Osteoblast (primary cell): ENCODE measurements at regions not wholly inside any gene's neighbourhood (a gene's known extent, or its start where the extent isn't known, plus 50 kb on each side); places are given as distances from the start of the nearest gene placed in this dataset.
A peak's percentile ranks its signal among the peaks of the same experiment; 100 is the strongest.

Experiments
- DNase-seq: peaks from one replicate; pipeline ENCODE4 v3.0.0; 2011; ENCODE audit warnings: low spot score, mixed read lengths; ENCODE audit not compliant: insufficient read length; ENCODE audit errors: missing footprints
- H2AFZ ChIP-seq: 2 replicates; pipeline ENCODE4 v1.6.0; 2011; ENCODE audit warnings: mild to moderate bottlenecking, low read length
- H3K27ac ChIP-seq: 2 replicates; pipeline ENCODE4 v1.5.1; 2011; ENCODE audit warnings: mild to moderate bottlenecking, low read depth, low read length, moderate library complexity
- H3K27me3 ChIP-seq: 2 replicates; pipeline ENCODE4 v1.6.0; 2012; ENCODE audit warnings: mild to moderate bottlenecking, control low read depth, inconsistent platforms, low read length, moderate library complexity; ENCODE audit not compliant: insufficient read depth
- H3K36me3 ChIP-seq: 2 replicates; pipeline ENCODE4 v1.5.1; 2011; ENCODE audit warnings: mild to moderate bottlenecking, low read length, control low read depth, moderate library complexity; ENCODE audit not compliant: insufficient read depth
- H3K4me1 ChIP-seq: 2 replicates; pipeline ENCODE4 v1.5.1; 2011; ENCODE audit warnings: mild to moderate bottlenecking, low read length, control low read depth, moderate library complexity; ENCODE audit not compliant: insufficient read depth
- H3K4me2 ChIP-seq: 2 replicates; pipeline ENCODE4 v1.6.0; 2011; ENCODE audit warnings: mild to moderate bottlenecking, low read length; ENCODE audit not compliant: insufficient read depth
- H3K4me3 ChIP-seq: fragments of 200-600 bp; sonication (generic); 3 replicates; pipeline ENCODE4 v1.5.1; 2012; ENCODE audit warnings: mild to moderate bottlenecking, low read length, inconsistent platforms; ENCODE audit not compliant: insufficient read depth
- H3K79me2 ChIP-seq: 2 replicates; pipeline ENCODE4 v1.6.0; 2012; ENCODE audit warnings: mild to moderate bottlenecking, low read length, control low read depth, inconsistent platforms; ENCODE audit not compliant: insufficient read depth
- H3K9me3 ChIP-seq: 2 replicates; pipeline ENCODE4 v1.5.1; 2011; ENCODE audit warnings: low read depth, low read length, control low read depth
- H4K20me1 ChIP-seq: 2 replicates; pipeline ENCODE4 v1.6.0; 2012; ENCODE audit warnings: mild to moderate bottlenecking, low read length, control low read depth; ENCODE audit not compliant: insufficient read depth
- CTCF ChIP-seq: IDR thresholded peaks from 2 replicates; pipeline ENCODE4 v1.5.1; 2011; ENCODE audit warnings: mild to moderate bottlenecking, low read depth, low read length, moderate library complexity; ENCODE audit errors: extremely low read depth

GRCh38 chr9:107749787-107750444 is 260.3 kb upstream of the KLF4 start:
- H3K27ac ChIP-seq: peak overlapping the region; percentile 87
- H4K20me1 ChIP-seq: no peaks in the 10 kb centered on the region
- DNase-seq: peak; percentile 84
- peak overlapping the region; percentile 45 for H2AFZ ChIP-seq
- no peaks in the 10 kb centered on the region for H3K79me2 ChIP-seq
- H3K27me3 ChIP-seq: no peaks in the 10 kb centered on the region
- peak overlapping the region; percentile 55 for H3K4me2 ChIP-seq
- H3K36me3 ChIP-seq: no peaks in the 10 kb centered on the region
- H3K9me3 ChIP-seq: no peaks in the 10 kb centered on the region
- peaks cover 29% of the 10 kb centered on the region for H3K4me1 ChIP-seq
- no peak for TF ChIP-seq CTCF
- H3K4me3 ChIP-seq: no peak overlapping the region

- Histone ChIP-seq H3K4me3 (no peak overlapping the region), H3K9me3 (no peaks in the 10 kb centered on the region)
Measured at GRCh38 chr9:107744873-107745272, 255.3 kb upstream of the KLF4 start.

GRCh38 chr9:107742531-107743309 is 253.2 kb upstream of the KLF4 start:
- no peaks in the 10 kb centered on the region for H3K9me3 ChIP-seq
- no peak overlapping the region for H3K27ac ChIP-seq
- no peak for TF ChIP-seq CTCF
- peaks cover 20% of the 10 kb centered on the region for H3K4me1 ChIP-seq
- no peak overlapping the region for H3K4me3 ChIP-seq
- no peaks in the 10 kb centered on the region for H3K27me3 ChIP-seq
- no peaks in the 10 kb centered on the region for H3K79me2 ChIP-seq
- no peaks in the 10 kb centered on the region for H3K36me3 ChIP-seq
- H3K4me2 ChIP-seq: no peak overlapping the region
- H4K20me1 ChIP-seq: no peaks in the 10 kb centered on the region
- peak overlapping the region; percentile 41 for H2AFZ ChIP-seq
- peak; percentile 43 for DNase-seq

More at GRCh38 chr9:107744873-107745272, 255.3 kb upstream of the KLF4 start:
- no peaks in the 10 kb centered on the region for H3K79me2 ChIP-seq
- no peak for DNase-seq
- no peaks in the 10 kb centered on the region for H3K36me3 ChIP-seq
- no peak overlapping the region for H2AFZ ChIP-seq
- H3K4me2 ChIP-seq: no peak overlapping the region
- H3K4me1 ChIP-seq: peaks cover 9% of the 10 kb centered on the region
- H4K20me1 ChIP-seq: no peaks in the 10 kb centered on the region
- no peak overlapping the region for H3K27ac ChIP-seq
- TF ChIP-seq CTCF: no peak
- H3K27me3 ChIP-seq: no peaks in the 10 kb centered on the region
